Peyer's patch (tissue), 4 donors: ENCODE measurements at regions not wholly inside any gene's neighbourhood (a gene's known extent, or its start where the extent isn't known, plus 50 kb on each side); places are given as distances from the start of the nearest gene placed in this dataset.

ENCODE experiments used
- DNase-seq, 3 donors: peaks; one replicate each; pipeline ENCODE4 v3.0.0-alpha.2; 2017 to 2019
- H3K27ac ChIP-seq, 4 donors: fragments of 200-600 bp; sonication (generic); one replicate each; pipeline ENCODE4 v1.5.1; 2016 to 2019
- H3K27me3 ChIP-seq, 2 donors: fragments of 200-600 bp; sonication (generic); one replicate each; pipeline ENCODE4 v1.5.1; 2019
- H3K36me3 ChIP-seq, 3 donors: fragments of 200-600 bp; sonication (generic); one replicate each; pipeline ENCODE4 v1.5.1; 2016 to 2019
- H3K4me1 ChIP-seq, 4 donors: fragments of 200-600 bp; sonication (generic); one replicate each; pipeline ENCODE4 v1.5.1; 2016 to 2019
- H3K4me3 ChIP-seq, 4 donors: fragments of 200-600 bp; sonication (generic); 1 replicate in 3 of 4; 2 replicates in 1 of 4; pipeline ENCODE4 v1.5.1; 2016 to 2019; ENCODE audit warnings: mild to moderate bottlenecking in 1 of 4
- H3K9me3 ChIP-seq, 4 donors: fragments of 200-600 bp; sonication (generic); one replicate each; pipeline ENCODE4 v1.5.1; 2016 to 2019; ENCODE audit warnings: mild to moderate bottlenecking in 1 of 4
- POLR2A ChIP-seq, 2 donors: fragments of 450-650 bp; IDR thresholded peaks; one replicate each; pipeline ENCODE4 v1.5.1; 2017; ENCODE audit warnings: antibody characterized with exemption in 2 of 2, mild to moderate bottlenecking in 2 of 2, moderate library complexity in 2 of 2
- TF ChIP-seq, protein P1 (sequence below), 6 experiments: fragments of 450-650 bp in 4 of 6; fragments of 200-600 bp in 2 of 6; sonication (generic) in 1 of 6; IDR thresholded peaks; one replicate each; pipeline ENCODE4 v1.5.1; 2017 to 2019; ENCODE audit warnings: antibody characterized with exemption in 6 of 6, mild to moderate bottlenecking in 3 of 6, moderate library complexity in 1 of 6

DNA sequence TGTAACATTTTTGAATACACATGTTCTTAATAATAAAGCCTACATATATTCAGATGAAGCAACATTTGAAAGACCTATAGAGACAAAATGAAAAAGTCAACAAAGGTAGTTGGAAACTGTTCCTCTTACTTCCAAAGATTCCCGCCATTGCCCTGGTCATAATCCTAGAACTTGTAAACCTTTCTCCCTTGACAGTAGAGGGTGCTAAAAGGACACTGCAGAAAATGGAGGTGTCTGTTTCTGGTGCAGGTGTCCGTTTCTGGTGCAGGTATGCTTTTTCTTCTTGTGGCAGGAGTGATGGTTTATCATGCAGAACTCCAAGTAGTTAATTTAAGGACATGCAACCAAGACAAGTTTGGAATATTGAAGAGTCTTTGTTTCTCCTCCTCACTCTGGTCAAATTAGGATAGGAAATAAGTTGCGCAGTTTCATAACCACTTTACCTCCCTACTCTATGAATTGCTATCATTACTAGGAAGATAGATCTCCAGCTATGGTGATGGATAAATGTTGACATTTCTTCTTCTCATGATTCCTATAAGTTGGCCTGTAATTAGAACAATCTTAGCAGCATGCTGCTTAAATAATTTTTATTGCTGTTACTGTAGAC lies 56.0 kb upstream of the FAM174A start:
- no peak for TF ChIP-seq POLR2A (IDR thresholded peaks at IDR 0.05)
- TF ChIP-seq, protein P1, sequence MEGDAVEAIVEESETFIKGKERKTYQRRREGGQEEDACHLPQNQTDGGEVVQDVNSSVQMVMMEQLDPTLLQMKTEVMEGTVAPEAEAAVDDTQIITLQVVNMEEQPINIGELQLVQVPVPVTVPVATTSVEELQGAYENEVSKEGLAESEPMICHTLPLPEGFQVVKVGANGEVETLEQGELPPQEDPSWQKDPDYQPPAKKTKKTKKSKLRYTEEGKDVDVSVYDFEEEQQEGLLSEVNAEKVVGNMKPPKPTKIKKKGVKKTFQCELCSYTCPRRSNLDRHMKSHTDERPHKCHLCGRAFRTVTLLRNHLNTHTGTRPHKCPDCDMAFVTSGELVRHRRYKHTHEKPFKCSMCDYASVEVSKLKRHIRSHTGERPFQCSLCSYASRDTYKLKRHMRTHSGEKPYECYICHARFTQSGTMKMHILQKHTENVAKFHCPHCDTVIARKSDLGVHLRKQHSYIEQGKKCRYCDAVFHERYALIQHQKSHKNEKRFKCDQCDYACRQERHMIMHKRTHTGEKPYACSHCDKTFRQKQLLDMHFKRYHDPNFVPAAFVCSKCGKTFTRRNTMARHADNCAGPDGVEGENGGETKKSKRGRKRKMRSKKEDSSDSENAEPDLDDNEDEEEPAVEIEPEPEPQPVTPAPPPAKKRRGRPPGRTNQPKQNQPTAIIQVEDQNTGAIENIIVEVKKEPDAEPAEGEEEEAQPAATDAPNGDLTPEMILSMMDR (IDR thresholded peaks at IDR 0.05): peak in 4 of 6 experiments; percentile 38 to 56 (median 48)
- H3K36me3 ChIP-seq: no peaks in the 10 kb centered on the region
- H3K4me1 ChIP-seq: no peaks in the 10 kb centered on the region
- H3K27ac ChIP-seq: no peak overlapping the region
- no peak for DNase-seq
- H3K4me3 ChIP-seq: no peak overlapping the region
- no peaks in the 10 kb centered on the region for H3K27me3 ChIP-seq
- H3K9me3 ChIP-seq: no peaks in the 10 kb centered on the region

DNA sequence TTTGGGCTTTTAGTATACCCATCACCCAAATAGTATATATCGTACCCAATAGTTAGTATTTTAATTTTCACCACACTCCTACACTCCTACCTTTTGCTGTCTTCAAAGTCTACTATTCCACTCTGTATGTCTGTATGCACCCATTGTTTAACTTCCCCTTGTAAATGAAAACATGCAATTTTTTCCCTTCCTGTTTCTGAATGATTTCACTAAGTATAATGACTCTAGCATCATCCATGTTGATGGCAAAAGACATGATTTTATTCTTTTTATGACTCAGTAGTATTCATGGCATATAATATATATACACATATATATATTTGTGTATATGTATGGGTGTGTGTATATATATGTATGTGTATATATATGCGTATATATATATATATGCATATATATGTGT lies 63.1 kb upstream of the FAM174A start:
- Histone ChIP-seq H3K27me3 (no peaks in the 10 kb centered on the region), H3K4me3 (no peak overlapping the region), H3K4me1 (no peaks in the 10 kb centered on the region), H3K27ac (no peak overlapping the region), H3K36me3 (no peaks in the 10 kb centered on the region), H3K9me3 (no peaks in the 10 kb centered on the region)
- DNase-seq: no peak
- TF ChIP-seq, protein P1 (IDR thresholded peaks at IDR 0.05): no peak
- no peak for TF ChIP-seq POLR2A (IDR thresholded peaks at IDR 0.05)

DNA sequence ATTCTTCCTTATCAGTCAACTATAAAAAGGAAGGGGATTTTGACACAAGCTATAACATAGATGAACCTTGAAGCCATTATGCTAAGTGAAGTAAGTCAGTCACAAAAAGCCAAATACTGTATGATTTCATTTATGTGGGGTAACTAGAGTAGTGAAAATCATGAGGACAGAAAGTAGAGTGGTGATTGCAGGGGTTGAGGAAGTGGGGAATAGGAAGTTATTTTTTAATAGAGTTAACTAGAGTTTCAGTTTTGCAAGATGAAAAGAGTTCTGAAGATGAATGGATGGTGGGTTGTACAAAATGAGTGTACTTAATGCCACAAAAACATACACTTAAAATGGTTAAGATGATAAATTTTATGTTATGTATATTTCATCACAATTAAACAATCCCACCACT lies 65.4 kb upstream of the FAM174A start:
- no peaks in the 10 kb centered on the region for H3K4me1 ChIP-seq
- H3K36me3 ChIP-seq: no peaks in the 10 kb centered on the region
- H3K27ac ChIP-seq: no peak overlapping the region
- no peak overlapping the region for H3K4me3 ChIP-seq
- TF ChIP-seq, protein P1 (IDR thresholded peaks at IDR 0.05): no peak
- TF ChIP-seq POLR2A (IDR thresholded peaks at IDR 0.05): no peak
- no peaks in the 10 kb centered on the region for H3K9me3 ChIP-seq
- no peaks in the 10 kb centered on the region for H3K27me3 ChIP-seq
- no peak for DNase-seq

DNA sequence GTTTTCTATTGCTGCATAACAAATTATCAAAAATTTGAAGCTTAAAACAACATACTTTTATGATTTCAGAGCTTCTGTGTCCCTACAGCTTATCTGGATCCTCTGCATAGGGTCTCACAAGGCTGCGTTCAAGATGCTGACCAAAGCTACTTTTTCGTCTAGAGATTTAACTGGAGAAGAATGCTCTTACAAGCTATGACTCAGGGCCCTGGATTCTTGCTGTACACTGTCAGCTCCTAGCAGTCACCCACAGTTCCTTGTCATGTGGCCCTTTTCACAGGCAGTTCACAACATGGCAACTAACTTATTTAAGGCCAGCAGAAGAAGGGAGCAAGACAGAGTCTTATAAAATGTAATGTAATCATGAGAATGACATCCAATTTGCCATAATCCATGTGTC lies 70.8 kb upstream of the FAM174A start:
- DNase-seq: no peak
- Histone ChIP-seq H3K9me3 (no peaks in the 10 kb centered on the region), H3K27me3 (no peaks in the 10 kb centered on the region), H3K36me3 (no peaks in the 10 kb centered on the region), H3K4me1 (no peaks in the 10 kb centered on the region), H3K4me3 (no peak overlapping the region), H3K27ac (no peak overlapping the region)
- TF ChIP-seq, protein P1 (IDR thresholded peaks at IDR 0.05): no peak
- TF ChIP-seq POLR2A (IDR thresholded peaks at IDR 0.05): no peak

DNA sequence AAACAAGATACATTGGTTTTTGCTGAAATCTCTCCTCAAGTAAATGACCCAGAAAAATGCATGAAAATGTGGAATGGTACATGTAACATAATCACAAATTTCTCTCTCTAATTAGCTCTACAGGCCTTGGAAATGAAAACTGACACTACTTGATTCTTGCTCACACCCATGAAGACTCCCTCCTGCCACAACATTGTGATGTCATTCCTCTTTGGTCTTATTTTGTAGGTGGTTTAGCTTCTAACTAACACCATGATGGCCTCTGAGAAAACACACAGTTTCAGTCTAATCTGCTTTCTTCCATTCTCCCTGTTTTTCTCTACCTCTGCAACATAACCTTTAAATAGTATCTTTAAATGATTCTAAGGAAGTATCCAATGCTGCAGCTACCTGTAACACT lies 78.6 kb upstream of the FAM174A start:
- H3K4me3 ChIP-seq: no peak overlapping the region
- H3K27ac ChIP-seq: no peak overlapping the region
- no peaks in the 10 kb centered on the region for H3K27me3 ChIP-seq
- DNase-seq: no peak
- no peaks in the 10 kb centered on the region for H3K4me1 ChIP-seq
- no peaks in the 10 kb centered on the region for H3K36me3 ChIP-seq
- TF ChIP-seq POLR2A (IDR thresholded peaks at IDR 0.05): no peak
- TF ChIP-seq, protein P1 (IDR thresholded peaks at IDR 0.05): no peak
- no peaks in the 10 kb centered on the region for H3K9me3 ChIP-seq

DNA sequence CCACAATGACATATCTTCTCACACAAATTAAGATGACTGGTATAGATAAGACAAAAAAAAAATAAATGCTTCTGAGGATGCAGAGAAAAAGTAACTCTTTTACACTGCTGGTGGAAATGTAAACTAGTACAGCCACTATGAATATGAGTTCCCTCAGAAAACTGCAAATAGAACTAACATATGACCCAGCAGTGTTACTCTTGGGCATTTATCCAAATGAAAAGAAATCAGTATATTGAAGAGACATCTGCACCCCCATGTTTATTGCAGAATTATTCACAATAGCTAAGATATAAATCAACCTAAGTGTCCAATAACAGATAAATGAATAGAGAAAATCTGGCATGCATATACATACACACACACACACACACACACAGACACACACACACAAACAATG lies 83.0 kb upstream of the FAM174A start:
- no peak for TF ChIP-seq POLR2A (IDR thresholded peaks at IDR 0.05)
- TF ChIP-seq, protein P1 (IDR thresholded peaks at IDR 0.05): no peak
- Histone ChIP-seq H3K27me3 (no peaks in the 10 kb centered on the region), H3K36me3 (no peaks in the 10 kb centered on the region), H3K27ac (no peak overlapping the region), H3K4me1 (no peaks in the 10 kb centered on the region), H3K4me3 (no peak overlapping the region), H3K9me3 (no peaks in the 10 kb centered on the region)
- no peak for DNase-seq
